Sigmoid colon (tissue), 6 donors: ENCODE measurements at regions not wholly inside any gene's neighbourhood (a gene's known extent, or its start where the extent isn't known, plus 50 kb on each side); places are given as distances from the start of the nearest gene placed in this dataset.

Source experiments
- DNase-seq: peaks from one replicate; pipeline ENCODE4 v3.0.0-alpha.2; 2019
- H3K27ac ChIP-seq, 4 donors: fragments of 200-600 bp; sonication (generic); one replicate each; pipeline ENCODE4 v1.5.1; 2016 to 2019; ENCODE audit warnings: mild to moderate bottlenecking in 1 of 4
- H3K27me3 ChIP-seq, 3 donors: fragments of 200-600 bp; sonication (generic); one replicate each; pipeline ENCODE4 v1.5.1; 2019; ENCODE audit warnings: mild to moderate bottlenecking in 1 of 3
- H3K36me3 ChIP-seq, 4 donors: fragments of 200-600 bp; sonication (generic); one replicate each; pipeline ENCODE4 v1.5.1; 2016 to 2019
- H3K4me1 ChIP-seq, 4 donors: fragments of 200-600 bp; sonication (generic); one replicate each; pipeline ENCODE4 v1.5.1; 2017 to 2019
- H3K4me3 ChIP-seq, 4 donors: fragments of 200-600 bp; sonication (generic); one replicate each; pipeline ENCODE4 v1.5.1; 2017 to 2019; ENCODE audit warnings: mild to moderate bottlenecking in 2 of 4, moderate library complexity in 1 of 4
- H3K9me3 ChIP-seq, 4 donors: fragments of 200-600 bp in 3 of 4; sonication (generic) in 3 of 4; one replicate each; pipeline versions ENCODE4 v1.5.1 to v1.6.1; 2013 to 2019
- CTCF ChIP-seq, 4 experiments: fragments of 450-650 bp in 3 of 4; fragments of 200-600 bp in 1 of 4; IDR thresholded peaks; one replicate each; pipeline ENCODE4 v1.5.1; 2016 to 2019; ENCODE audit warnings: antibody characterized with exemption in 4 of 4, mild to moderate bottlenecking in 3 of 4, moderate library complexity in 2 of 4
- EP300 ChIP-seq, 4 donors: sonication (generic); formaldehyde crosslinking; IDR thresholded peaks; one replicate each; pipeline ENCODE4 v1.6.1; 2017; ENCODE audit warnings: antibody characterized with exemption in 4 of 4
- POLR2A ChIP-seq, 2 donors: fragments of 450-650 bp; IDR thresholded peaks; one replicate each; pipeline ENCODE4 v1.6.1; 2016; ENCODE audit warnings: antibody characterized with exemption in 2 of 2, mild to moderate bottlenecking in 2 of 2, moderate library complexity in 2 of 2
- POLR2AphosphoS5 ChIP-seq, 4 donors: sonication (generic); formaldehyde crosslinking; IDR thresholded peaks; one replicate each; pipeline ENCODE4 v1.6.1; 2017; ENCODE audit warnings: antibody characterized with exemption in 4 of 4
- WGBS, 2 donors: extraction: QIAGEN DNeasy Blood & Tissue Kit; methylation state at CpG; one replicate each; pipeline ENCODE4 v1.1.7; 2013; 5-methylcytosine and 5-hydroxymethylcytosine counted together
- intact Hi-C: fragments of 100-400 bp; cut with DNase I; formaldehyde crosslinking; loops from one replicate; pipeline ENCODE4 v1.15.1; 2023
- donor health status: healthy with polysubstance abuse.
- donor health status: healthy.

- no peaks in the 10 kb centered on the region for H3K36me3 ChIP-seq
- no peak overlapping the region for H3K4me3 ChIP-seq
- TF ChIP-seq POLR2A (IDR thresholded peaks at IDR 0.05) (no peak), POLR2AphosphoS5 (IDR thresholded peaks at IDR 0.05) (no peak), CTCF (IDR thresholded peaks at IDR 0.05) (no peak), EP300 (IDR thresholded peaks at IDR 0.05) (no peak)
- 90 to 94% methylated on average over 3 of the region's 3 CpGs for WGBS, 2 donors
- no peaks in the 10 kb centered on the region for H3K9me3 ChIP-seq
- no peak overlapping the region for H3K27ac ChIP-seq
- DNase-seq = no peak
- no peaks in the 10 kb centered on the region for H3K4me1 ChIP-seq
- intact Hi-C loops = no loop called here
- H3K27me3 ChIP-seq = no peaks in the 10 kb centered on the region
Observed at GRCh38 chr2:113838744-113839444, 51.0 kb upstream of the ACTR3 start.

DNA sequence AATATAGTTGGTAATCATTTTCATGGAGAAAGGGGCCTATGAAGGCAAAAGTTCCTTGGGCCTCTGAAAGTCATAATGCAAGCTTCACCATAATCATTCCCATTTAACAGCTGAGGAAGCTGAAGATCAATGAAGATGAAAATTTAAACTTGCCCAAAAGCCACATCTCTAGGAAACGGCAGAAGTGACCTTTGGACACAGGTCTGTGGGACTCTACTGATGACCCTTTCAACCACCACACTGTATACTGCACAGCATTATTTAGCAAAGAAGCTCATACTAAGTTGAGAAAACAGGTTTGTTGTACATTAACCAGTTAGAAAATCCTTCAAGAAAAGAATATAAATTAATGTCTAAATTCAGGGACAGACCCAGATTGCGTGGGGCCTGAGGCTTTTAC lies 51.6 kb upstream of the ACTR3 start:
- no peaks in the 10 kb centered on the region for H3K4me1 ChIP-seq
- TF ChIP-seq EP300 (IDR thresholded peaks at IDR 0.05) (no peak), POLR2AphosphoS5 (IDR thresholded peaks at IDR 0.05) (no peak)
- H3K27ac ChIP-seq = no peak overlapping the region
- intact Hi-C loops = no loop called here
- no peaks in the 10 kb centered on the region for H3K36me3 ChIP-seq
- WGBS, 2 donors = 86 to 96% methylated on average over 2 of the region's 2 CpGs
- H3K9me3 ChIP-seq = no peaks in the 10 kb centered on the region
- H3K27me3 ChIP-seq = no peaks in the 10 kb centered on the region
- DNase-seq = no peak
- H3K4me3 ChIP-seq = no peak overlapping the region

- H3K27me3 ChIP-seq = no peaks in the 10 kb centered on the region
- DNase-seq = no peak
- H3K36me3 ChIP-seq = no peaks in the 10 kb centered on the region
- no peak overlapping the region for H3K27ac ChIP-seq
- H3K4me3 ChIP-seq = no peak overlapping the region
- H3K4me1 ChIP-seq = no peaks in the 10 kb centered on the region
- no peaks in the 10 kb centered on the region for H3K9me3 ChIP-seq
- 93% methylated on average over 11 of the region's 11 CpGs for WGBS, 2 donors
- intact Hi-C loops = no loop called here
- TF ChIP-seq CTCF (IDR thresholded peaks at IDR 0.05) = no peak
- TF ChIP-seq POLR2A (IDR thresholded peaks at IDR 0.05) = no peak
- no peak for TF ChIP-seq EP300 (IDR thresholded peaks at IDR 0.05)
- TF ChIP-seq POLR2AphosphoS5 (IDR thresholded peaks at IDR 0.05) = no peak
Observed at GRCh38 chr2:113834051-113834730, 55.7 kb upstream of the ACTR3 start.

DNA sequence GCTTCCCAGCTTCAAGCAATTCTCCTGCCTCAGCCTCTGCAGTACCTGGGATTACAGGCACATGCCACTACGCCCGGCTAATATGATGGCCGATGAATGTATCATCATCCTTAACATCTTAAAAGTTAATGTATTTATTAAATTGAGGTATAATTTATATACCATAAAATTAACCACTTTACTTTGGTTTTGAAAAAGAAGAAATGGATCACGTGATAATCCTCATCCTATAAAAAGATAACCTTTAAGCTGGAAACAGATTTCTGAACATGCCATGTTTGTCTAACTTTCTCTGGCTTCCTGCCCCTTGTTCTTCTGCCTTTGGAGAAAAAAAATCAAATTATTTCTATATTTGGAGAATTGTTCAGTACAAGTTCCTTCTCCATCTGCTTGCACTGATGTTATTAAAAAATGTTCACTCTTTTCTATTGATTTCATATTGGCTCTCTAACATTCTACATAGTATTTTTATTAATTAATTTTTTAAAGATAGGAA lies 57.0 kb upstream of the ACTR3 start:
- Histone ChIP-seq H3K4me3 (no peak overlapping the region), H3K4me1 (no peaks in the 10 kb centered on the region), H3K27me3 (no peaks in the 10 kb centered on the region), H3K36me3 (no peaks in the 10 kb centered on the region), H3K27ac (no peak overlapping the region), H3K9me3 (no peaks in the 10 kb centered on the region)
- intact Hi-C loops = no loop called here
- TF ChIP-seq EP300 (IDR thresholded peaks at IDR 0.05) (no peak), POLR2A (IDR thresholded peaks at IDR 0.05) (no peak), POLR2AphosphoS5 (IDR thresholded peaks at IDR 0.05) (no peak), CTCF (IDR thresholded peaks at IDR 0.05) (no peak)
- DNase-seq = no peak
- 86 to 92% methylated on average over 4 of the region's 4 CpGs for WGBS, 2 donors

- intact Hi-C loops = no loop called here
- DNase-seq = no peak
- no peak overlapping the region for H3K4me3 ChIP-seq
- TF ChIP-seq POLR2A (IDR thresholded peaks at IDR 0.05) = no peak
- TF ChIP-seq CTCF (IDR thresholded peaks at IDR 0.05) = no peak
- TF ChIP-seq EP300 (IDR thresholded peaks at IDR 0.05) = no peak
- no peak for TF ChIP-seq POLR2AphosphoS5 (IDR thresholded peaks at IDR 0.05)
- H3K36me3 ChIP-seq = no peaks in the 10 kb centered on the region
- H3K4me1 ChIP-seq = no peaks in the 10 kb centered on the region
- H3K9me3 ChIP-seq = no peaks in the 10 kb centered on the region
- WGBS, 2 donors = 30 to 73% methylated on average over 6 of the region's 6 CpGs
- no peaks in the 10 kb centered on the region for H3K27me3 ChIP-seq
- no peak overlapping the region for H3K27ac ChIP-seq
Observed at GRCh38 chr2:113831161-113831560, 58.7 kb upstream of the ACTR3 start.
